NCI-H226 (cell line): ENCODE measurements at regions not wholly inside any gene's neighbourhood (a gene's known extent, or its start where the extent isn't known, plus 50 kb on each side); places are given as distances from the start of the nearest gene placed in this dataset.
A peak's percentile ranks its signal among the peaks of the same experiment; 100 is the strongest.

Experiments
- DNase-seq: peaks from one replicate; pipeline ENCODE4 v3.0.0-alpha.2; 2015

DNA sequence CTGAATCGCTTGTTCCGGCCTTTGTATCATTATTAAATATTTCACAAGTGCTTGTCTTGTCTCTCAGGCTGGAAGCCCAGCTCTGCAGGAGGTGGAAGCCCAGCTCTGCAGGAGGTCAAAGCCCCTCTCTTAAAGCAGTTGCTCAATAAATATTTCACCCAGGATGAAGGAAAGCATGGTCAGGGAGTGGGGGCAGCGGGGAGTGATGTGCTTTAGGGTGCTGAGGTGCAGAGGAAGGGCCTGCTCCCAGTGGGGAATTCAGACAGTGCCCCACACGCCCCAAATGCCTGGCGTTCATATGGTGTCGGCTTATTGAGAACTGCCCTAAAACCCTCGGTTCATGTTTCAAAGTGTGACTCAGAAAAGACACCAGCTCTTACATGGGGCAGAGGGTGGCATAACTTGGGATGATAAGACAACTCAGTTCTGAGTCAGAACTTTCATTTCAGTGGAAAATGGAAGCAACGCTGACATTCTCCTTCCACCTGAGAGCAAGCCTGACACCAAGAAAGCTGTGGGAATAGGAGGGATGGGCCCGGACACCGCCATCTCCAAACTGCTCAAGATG lies 114.3 kb upstream of the DAP start:
- peak; percentile 29 for DNase-seq

DNA sequence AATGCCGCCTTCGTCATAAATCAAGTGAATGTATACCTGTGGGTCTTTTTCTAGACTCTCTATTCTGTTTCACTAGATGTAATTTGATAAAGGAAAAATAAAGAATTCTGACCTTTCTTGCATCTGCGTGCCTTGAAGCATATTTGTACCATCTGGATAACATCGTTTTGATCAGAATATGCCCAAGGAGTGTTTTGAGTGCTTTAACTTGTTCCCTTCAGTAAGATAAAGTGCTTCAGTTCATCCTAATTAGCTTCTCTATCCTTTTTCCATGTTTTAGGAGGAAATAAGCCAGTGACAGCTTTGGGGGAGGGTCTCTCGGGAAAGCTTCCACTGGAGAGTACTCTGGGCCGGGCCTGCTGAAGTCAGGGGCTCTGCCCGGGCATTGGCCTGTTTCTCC lies 113.5 kb upstream of the DAP start:
- DNase-seq: no peak

DNA sequence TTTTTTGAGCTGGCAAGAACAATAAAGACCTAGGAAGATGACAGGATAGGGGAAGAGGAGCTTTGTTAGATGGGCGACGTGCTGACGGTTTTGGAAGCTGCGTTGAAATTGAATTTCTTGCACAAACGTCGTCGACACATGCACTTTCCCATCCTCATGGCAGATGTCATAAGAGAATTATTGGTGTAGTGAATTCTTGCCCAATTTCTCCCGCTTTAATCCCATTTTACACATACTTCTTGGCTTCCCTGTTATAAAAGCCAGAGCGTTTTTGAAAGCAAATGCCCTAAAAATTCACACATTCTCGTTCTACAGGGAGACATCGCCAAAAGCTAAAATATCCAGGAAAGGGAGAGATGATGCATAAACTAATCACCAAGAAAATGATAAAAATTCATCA lies 109.8 kb upstream of the DAP start:
- DNase-seq: no peak

DNA sequence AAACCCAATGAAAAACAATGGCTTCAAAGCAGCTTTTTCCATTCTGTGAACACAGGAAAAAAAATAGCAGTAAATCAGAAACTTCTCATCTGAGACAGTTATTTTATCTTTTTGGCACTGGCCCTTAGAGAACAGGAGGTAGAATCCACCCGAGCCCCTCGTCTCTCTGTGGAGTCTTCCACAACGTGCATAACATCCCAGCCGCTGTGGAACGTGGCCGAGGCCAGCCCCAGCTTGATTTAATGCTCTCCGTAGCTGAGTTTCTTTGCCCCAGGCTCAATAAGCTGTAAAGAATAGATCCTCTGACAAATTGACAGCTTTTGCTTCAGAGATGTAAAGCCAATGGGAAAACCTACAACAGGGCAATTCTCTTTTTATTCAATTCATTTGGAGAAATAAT lies 107.9 kb upstream of the DAP start:
- DNase-seq: no peak

GRCh38 chr5:10867389-10868303 lies 106.6 kb upstream of the DAP start:
- no peak for DNase-seq

GRCh38 chr5:10866913-10867312 lies 105.9 kb upstream of the DAP start:
- DNase-seq: no peak

DNA sequence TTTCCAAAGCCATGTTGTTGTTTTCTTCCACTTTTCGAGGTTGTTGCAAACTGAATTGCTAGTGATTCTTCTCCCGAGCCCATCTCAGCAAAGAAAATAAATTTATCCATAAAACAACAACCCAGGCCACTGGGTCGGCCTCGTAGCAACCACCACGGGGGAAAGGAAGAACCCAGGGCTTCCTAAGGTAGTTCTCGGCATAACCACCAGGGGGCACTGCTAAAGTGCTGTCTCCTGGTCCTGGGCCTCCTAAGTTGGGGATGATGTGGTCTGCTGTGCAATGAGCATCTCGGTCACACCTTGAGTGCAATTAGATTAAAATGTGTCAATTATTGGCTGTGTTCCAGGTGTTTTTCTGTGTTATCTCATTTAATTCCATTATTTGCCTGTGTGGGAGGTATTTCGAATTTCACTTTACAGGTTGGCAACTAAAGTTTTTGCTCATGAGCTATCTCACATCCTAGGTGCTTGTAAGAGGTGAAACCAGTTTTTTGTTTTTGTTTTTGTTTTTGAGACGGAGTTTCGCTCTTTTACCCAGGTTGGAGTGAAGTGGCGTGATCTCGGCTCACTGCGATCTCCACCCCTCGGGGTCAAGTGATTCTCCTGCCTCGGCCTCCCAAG lies 102.8 kb upstream of the DAP start:
- DNase-seq: no peak

GRCh38 chr5:10862085-10862484 lies 101.1 kb upstream of the DAP start:
- DNase-seq: no peak

- DNase-seq: no peak
Measured at GRCh38 chr5:10861423-10861790, 100.4 kb upstream of the DAP start.

DNA sequence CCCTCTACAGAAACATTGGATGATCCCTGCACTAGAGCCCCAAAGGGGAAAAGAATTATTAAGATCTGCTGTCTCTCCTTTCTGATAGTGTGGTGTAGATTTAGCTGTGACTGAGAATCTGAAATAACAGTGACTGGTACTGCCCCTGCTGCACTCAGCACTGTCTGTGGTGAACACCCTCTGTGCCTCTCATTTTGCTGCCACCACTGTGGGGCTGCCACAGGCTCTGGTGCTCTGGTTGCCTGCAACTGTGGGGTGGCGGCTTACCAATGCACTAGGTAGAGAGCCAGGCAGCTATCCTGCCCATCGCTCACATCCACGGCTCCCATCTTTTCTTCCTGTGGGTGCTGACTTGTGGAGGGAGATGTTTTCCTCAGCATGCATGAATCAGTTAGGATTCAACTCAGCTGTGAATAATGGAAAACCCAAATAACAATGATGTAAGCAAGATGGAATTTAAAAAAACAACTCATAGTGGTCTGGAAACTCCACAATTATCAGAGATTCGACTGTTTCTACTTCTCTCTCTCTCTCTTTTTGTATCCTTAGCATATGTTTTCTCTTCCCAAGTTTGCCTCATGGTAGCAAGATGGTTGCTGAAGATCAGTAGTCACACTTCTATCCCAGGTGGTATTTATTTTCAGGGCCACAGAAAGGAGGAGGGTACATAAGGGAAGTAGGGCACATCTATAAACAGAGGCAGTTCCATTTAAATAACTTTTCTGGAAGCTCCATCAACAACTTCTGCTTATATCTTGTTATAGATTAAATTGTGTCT lies 99.8 kb upstream of the DAP start:
- no peak for DNase-seq

DNA sequence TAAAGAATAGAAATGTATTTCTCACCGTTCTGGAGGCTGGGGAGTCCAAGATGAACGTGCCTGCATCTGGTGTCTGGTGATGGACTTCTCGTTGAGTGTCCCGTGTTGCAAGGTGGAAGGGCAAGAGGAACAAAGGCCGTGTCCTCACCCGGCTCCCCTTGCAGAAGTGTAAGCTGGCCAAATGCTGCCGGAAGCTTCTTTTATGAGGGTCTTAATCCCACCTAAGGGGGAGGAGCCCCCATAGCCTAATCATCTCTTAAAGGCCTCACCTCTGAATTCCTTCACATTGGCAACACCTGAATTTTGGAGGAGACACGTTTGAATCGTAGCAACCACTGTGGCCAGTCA lies 99.1 kb upstream of the DAP start:
- DNase-seq: no peak

DNA sequence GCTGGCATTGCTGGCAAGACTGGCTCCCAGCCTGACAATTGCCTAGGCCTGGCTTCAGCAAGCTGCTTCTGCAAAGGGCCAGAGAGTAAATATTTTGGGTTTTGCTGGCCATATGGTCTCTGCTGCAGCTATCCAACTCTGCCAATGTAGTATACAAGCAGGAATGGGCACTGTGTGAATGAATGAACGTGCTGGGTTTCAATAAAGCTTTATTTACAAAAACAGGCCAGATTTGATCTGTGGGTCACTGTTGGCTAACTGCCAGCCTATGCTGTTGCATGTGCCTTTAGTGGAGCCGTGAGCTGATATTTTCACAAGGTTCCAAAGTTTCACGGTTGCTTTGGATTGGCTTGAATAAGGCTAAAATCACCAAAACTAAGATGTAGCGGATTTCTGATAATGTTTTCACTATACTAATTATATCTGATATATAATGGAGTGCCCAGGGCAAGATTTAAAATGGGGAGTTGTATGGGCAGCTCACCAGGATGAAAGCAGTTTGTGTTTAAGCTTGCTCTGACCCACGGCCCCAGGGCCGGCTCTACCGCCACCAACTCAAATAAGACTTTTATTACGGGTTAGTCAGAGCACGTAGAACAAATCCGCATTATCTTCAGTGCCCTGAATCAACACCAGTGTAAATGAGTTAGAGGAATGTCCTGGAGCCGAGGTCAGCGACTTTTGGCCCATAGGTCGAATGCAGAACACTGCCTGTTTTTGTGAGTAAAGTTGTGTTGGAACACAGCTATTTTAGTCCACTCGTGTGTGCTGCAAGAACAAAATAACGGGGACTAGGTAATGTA lies 98.6 kb upstream of the DAP start:
- DNase-seq: no peak

- no peak for DNase-seq
Measured at GRCh38 chr5:10858945-10859344, 97.9 kb upstream of the DAP start.

- DNase-seq: no peak
Measured at GRCh38 chr5:10858307-10858706, 97.3 kb upstream of the DAP start.

DNA sequence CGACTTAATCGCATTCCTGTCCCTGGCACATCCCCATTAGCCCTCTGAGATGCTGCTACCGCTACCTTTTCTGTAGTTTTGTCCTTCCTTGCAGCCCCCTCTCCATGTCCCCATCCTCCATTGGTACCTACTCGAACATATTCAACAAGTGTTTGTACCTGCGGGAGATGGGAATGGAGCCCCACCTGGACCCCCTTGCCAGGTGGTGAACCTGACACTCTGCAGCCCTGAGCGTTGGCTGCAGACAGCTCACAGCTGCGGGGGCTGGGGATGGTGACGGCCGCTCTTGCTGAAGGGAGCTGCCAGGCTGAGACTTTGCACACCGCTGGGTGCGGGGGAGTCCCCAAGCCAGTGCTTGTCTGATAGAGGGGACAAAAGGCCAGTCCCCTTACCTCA lies 96.3 kb upstream of the DAP start:
- no peak for DNase-seq

GRCh38 chr5:10856683-10857337 lies 95.8 kb upstream of the DAP start:
- DNase-seq: no peak

DNA sequence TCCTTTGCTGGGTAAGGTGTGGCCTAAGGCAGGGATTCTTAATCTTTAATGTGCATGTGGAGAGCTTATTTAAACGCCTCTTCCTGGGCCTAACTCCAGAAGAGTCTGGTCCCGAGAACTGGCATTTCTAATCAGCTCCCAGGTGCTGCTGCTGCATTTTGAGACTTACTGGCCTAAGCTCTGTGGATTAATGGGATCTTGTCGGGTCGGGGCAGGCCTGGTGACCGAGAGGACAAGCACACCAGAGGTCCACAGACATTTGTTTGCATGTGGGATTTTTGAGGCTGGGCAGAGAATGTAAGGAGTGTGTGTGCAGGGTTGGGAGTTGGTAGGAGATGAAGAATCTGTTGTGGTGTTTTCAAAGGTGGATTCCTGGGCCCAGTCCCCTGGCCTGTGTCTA lies 95.0 kb upstream of the DAP start:
- DNase-seq: no peak

- no peak for DNase-seq
Measured at GRCh38 chr5:10854506-10855277, 93.7 kb upstream of the DAP start.

DNA sequence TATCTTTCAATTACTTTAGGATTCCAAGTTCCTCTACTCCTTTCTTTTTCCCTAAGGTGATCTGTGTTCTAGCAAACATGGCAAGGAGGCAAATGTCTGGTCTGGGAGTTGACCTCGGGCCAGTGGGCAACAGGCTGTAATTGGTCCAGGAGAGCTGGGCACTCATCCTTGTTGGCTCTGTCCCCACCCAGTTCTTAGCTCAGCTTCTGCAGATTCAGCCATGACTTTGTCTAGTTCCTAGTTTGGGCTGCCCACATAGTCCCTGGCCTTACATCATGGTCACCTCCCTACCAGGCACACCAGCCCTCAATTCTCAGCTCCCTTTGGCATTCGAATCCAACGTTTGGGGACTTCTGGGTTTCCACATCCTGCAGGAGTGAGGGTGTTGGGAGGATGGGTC lies 92.1 kb upstream of the DAP start:
- no peak for DNase-seq

GRCh38 chr5:10849278-10849677 lies 88.2 kb upstream of the DAP start:
- no peak for DNase-seq

DNA sequence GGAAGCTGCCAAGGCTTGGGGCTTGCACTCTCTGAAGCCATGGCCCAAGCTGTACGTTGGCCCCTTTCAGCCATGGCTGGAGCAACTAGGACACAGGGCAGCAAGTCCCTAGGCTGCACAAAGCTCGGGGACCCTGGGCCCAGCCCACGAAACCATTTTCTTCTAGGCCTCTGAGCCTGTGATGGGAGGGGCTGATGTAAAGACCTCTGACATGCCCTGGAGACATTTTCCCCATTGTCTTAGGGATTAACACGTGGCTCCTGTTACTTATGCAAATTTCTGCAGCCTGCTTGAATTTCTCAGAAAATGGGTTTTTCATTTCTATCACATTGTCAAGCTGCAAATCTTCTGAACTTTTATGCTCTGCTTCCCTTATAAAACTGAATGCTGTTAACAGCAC lies 83.0 kb upstream of the DAP start:
- no peak for DNase-seq
